ENCODE measurements at regions not wholly inside any gene's neighbourhood (a gene's known extent, or its start where the extent isn't known, plus 50 kb on each side); places are given as distances from the start of the nearest gene placed in this dataset.

GRCh38 chr1:107004421-107004820 lies 52.1 kb upstream of the PRMT6 start:
- TF ChIP-seq EZH2phosphoT487 (IDR thresholded peaks at IDR 0.05; ENCODE audit: low read length), result no peak
- no peaks in the 10 kb centered on the region for H3K9me2 ChIP-seq (replicated peaks; ENCODE audit: insufficient read depth, low read length)
- no peaks in the 10 kb centered on the region for H3K36me3 ChIP-seq (replicated peaks; ENCODE audit: insufficient read depth, low read length)
- no peaks in the 10 kb centered on the region for H3F3A ChIP-seq (ENCODE audit: insufficient read depth, low read length)
- DNase-seq, result no peak
- H3K9me3 ChIP-seq (replicated peaks; ENCODE audit: insufficient read depth, low read length), result no peaks in the 10 kb centered on the region
- no peak overlapping the region for H3K4me2 ChIP-seq (ENCODE audit: low read depth, low read length)
- H2AFZ ChIP-seq (ENCODE audit: low read length), result no peak overlapping the region
- no peak overlapping the region for H3K27ac ChIP-seq (ENCODE audit: low read length)
- H3K79me2 ChIP-seq (ENCODE audit: low read length), result no peaks in the 10 kb centered on the region
- H4K20me1 ChIP-seq (ENCODE audit: insufficient read depth, low read length), result no peaks in the 10 kb centered on the region
- H3K4me1 ChIP-seq (ENCODE audit: low read length), result no peaks in the 10 kb centered on the region
- no peaks in the 10 kb centered on the region for H3K27me3 ChIP-seq (replicated peaks; ENCODE audit: insufficient read depth, low read length)
- no peak overlapping the region for H3K4me3 ChIP-seq (ENCODE audit: low read length)
- no peak overlapping the region for H3K9ac ChIP-seq (ENCODE audit: low read length)

Data from MM.1S (cell line).